ENCODE measurements at regions not wholly inside any gene's neighbourhood (a gene's known extent, or its start where the extent isn't known, plus 50 kb on each side); places are given as distances from the start of the nearest gene placed in this dataset.

DNA sequence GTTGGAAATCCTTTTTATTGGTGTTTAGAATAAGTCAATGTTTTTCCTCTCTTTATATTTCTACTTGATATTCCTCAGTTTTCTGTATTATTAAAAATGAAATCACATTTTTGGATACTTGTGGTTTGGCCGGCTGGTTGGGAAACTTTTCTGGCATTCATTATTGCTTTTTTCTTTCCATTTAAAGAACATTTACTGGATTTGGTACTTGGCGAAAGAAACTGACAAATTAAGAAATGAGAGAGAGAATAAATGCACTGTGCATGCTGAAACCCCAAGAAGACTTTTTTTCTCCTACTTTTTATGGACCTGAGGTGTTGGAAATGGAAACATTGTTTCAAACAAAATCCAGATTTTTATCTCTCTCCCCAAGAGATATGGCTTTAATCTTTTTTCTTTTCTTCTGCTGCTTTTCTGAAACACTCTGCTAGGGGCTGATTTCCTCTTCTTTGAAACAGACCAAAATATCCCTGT is 128.4 kb downstream of the SNX18 start:
- no peak for TF ChIP-seq CTCF (IDR thresholded peaks at IDR 0.05)
- Mint-ChIP-seq H3K4me3 (peak overlapping the region; percentile 71), H3K36me3 (ENCODE audit: low read depth) (no peaks in the 10 kb centered on the region), H3K4me1 (peaks cover 68% of the 10 kb centered on the region), H3K9me3 (no peaks in the 10 kb centered on the region), H3K27ac (peak overlapping the region; percentile 93), H3K27me3 (no peaks in the 10 kb centered on the region)
- DNase-seq, result no peak
- ChIA-PET CTCF (interaction anchor here (1.0 to 1.8 kb wide), 4 partner anchors 108 to 221 kb away, joined by 3 to 10 read pairs (median 7); partner anchors contain the start of gene SNX18), POLR2A (interaction anchor here (0.7 to 2.3 kb wide), 12 partner anchors 12 to 154 kb away, joined by 3 to 18 read pairs (median 4); partner anchors contain the start of gene SNX18)
- ATAC-seq (ENCODE audit: low read depth), result no peak
- intact Hi-C loops (cut with micrococcal nuclease), result loop anchor here (1.0 kb wide), 7 partner anchors 28 to 199 kb away; partner anchors contain the start of gene SNX18

DNA sequence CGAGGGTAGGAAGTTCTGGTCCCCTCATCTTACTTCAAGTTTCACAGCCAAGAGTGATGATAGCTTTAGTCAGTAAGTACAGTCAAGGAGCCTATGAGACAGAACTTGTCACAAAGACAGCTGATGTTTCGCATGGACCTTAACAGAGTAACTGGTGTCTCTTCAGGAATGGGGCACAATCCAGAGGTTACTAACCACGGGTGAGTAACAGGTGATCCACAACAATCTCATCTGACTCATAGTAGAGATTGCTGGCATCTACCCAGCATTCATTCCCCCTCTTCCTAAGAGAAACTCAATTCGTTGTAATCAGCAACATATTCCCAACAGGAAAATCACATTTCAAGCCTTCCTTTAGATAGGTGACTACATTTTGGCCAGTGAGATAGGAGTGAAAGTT is 126.7 kb downstream of the SNX18 start:
- no peak for TF ChIP-seq CTCF (IDR thresholded peaks at IDR 0.05)
- Mint-ChIP-seq H3K27ac (peak overlapping the region; percentile 93), H3K9me3 (no peaks in the 10 kb centered on the region), H3K36me3 (ENCODE audit: low read depth) (no peaks in the 10 kb centered on the region), H3K27me3 (no peaks in the 10 kb centered on the region), H3K4me1 (peaks cover 70% of the 10 kb centered on the region), H3K4me3 (no peak overlapping the region)
- no peak for ATAC-seq (ENCODE audit: low read depth)
- ChIA-PET POLR2A (interaction anchor here (0.8 kb wide), 1 partner anchor 34 kb away, joined by 3 read pairs; no protein-coding TSS in a partner anchor), CTCF (no interaction called here)
- intact Hi-C loops (cut with micrococcal nuclease), result no loop called here
- DNase-seq, result no peak

DNA sequence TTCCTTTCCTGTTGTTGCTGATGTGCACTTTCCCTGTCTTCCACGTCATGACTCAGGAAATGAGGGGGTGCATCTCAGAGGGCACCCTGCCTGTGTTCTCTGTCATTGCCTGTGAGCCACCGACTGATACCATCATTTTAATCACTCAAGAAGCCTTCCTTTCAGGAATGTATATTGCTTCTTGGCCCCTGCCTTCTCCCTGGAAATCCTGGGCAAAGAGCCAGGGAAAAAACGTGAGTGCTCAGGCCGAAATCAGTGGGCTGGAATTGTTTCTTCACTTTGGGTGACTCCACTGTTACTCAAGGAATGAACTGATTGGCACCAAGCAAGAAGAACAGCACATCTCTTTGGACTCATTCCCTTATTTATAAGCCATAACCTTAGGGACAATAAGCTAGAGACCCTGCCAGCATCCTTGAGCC is 126.1 kb downstream of the SNX18 start:
- Mint-ChIP-seq H3K4me3 (no peak overlapping the region), H3K4me1 (peaks cover 70% of the 10 kb centered on the region), H3K9me3 (no peaks in the 10 kb centered on the region), H3K27me3 (no peaks in the 10 kb centered on the region), H3K27ac (peak overlapping the region; percentile 93), H3K36me3 (ENCODE audit: low read depth) (no peaks in the 10 kb centered on the region)
- intact Hi-C loops (cut with micrococcal nuclease), result no loop called here
- no peak for TF ChIP-seq CTCF (IDR thresholded peaks at IDR 0.05)
- CTCF ChIA-PET, result no interaction called here
- no peak for DNase-seq
- POLR2A ChIA-PET, result no interaction called here
- ATAC-seq (ENCODE audit: low read depth), result no peak

GRCh38 chr5:54639621-54640020 is 122.1 kb downstream of the SNX18 start:
- ChIA-PET CTCF (no interaction called here), POLR2A (no interaction called here)
- no peaks in the 10 kb centered on the region for H3K36me3 Mint-ChIP-seq (ENCODE audit: low read depth)
- no peak for TF ChIP-seq CTCF (IDR thresholded peaks at IDR 0.05)
- DNase-seq, result no peak
- H3K4me3 Mint-ChIP-seq, result no peak overlapping the region
- no peak overlapping the region for H3K27ac Mint-ChIP-seq
- no peak for ATAC-seq (ENCODE audit: low read depth)
- intact Hi-C loops (cut with micrococcal nuclease), result no loop called here
- H3K9me3 Mint-ChIP-seq, result no peaks in the 10 kb centered on the region
- H3K27me3 Mint-ChIP-seq, result no peaks in the 10 kb centered on the region
- H3K4me1 Mint-ChIP-seq, result peaks cover 29% of the 10 kb centered on the region

DNA sequence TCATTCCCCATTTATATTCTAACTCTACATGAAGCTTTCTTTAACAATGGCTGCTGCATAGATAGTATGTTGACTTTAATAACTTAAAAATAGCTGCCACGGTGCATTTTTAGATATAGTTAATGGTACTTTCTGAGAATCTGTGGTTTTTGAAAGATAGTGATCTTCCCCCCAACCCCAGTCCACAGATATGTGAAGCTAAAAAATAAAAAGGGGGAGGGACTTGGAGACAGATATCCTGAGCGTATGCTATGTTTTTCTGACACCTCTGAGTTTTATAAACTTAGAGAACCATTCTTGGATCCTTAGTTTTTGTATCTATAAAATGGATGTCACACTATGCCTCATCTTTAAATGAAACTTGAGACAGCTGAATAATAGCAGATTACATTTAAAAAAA is 120.5 kb downstream of the SNX18 start:
- ChIA-PET POLR2A (no interaction called here), CTCF (no interaction called here)
- no peaks in the 10 kb centered on the region for H3K27me3 Mint-ChIP-seq
- ATAC-seq (ENCODE audit: low read depth) (no peak), DNase-seq (no peak)
- no peaks in the 10 kb centered on the region for H3K9me3 Mint-ChIP-seq
- TF ChIP-seq CTCF (IDR thresholded peaks at IDR 0.05), result no peak
- H3K4me3 Mint-ChIP-seq, result no peak overlapping the region
- no peak overlapping the region for H3K27ac Mint-ChIP-seq
- H3K4me1 Mint-ChIP-seq, result peaks cover 16% of the 10 kb centered on the region
- intact Hi-C loops (cut with micrococcal nuclease), result no loop called here
- no peaks in the 10 kb centered on the region for H3K36me3 Mint-ChIP-seq (ENCODE audit: low read depth)

Measured in activated B cell treated with CpG ODN at 0.5 μM for 24 hours (primary cell).